HL-60 (cell line): ENCODE measurements at regions not wholly inside any gene's neighbourhood (a gene's known extent, or its start where the extent isn't known, plus 50 kb on each side); places are given as distances from the start of the nearest gene placed in this dataset.

Experiments
- CTCF ChIP-seq: IDR thresholded peaks from one replicate; pipeline ENCODE4 v1.5.1; 2011; ENCODE audit warnings: low read length, control low read depth, inconsistent platforms; ENCODE audit not compliant: insufficient read depth
- POLR2AphosphoS5 ChIP-seq: IDR thresholded peaks from 2 replicates; pipeline ENCODE4 v1.6.1; 2012; ENCODE audit warnings: low read depth
- SPI1 ChIP-seq: IDR thresholded peaks from 2 replicates; pipeline ENCODE4 v1.6.1; 2012; ENCODE audit warnings: low read depth, mild to moderate bottlenecking, borderline replicate concordance

GRCh38 chr10:21069929-21070700, 173.0 kb upstream of the NEBL start:
- TF ChIP-seq CTCF = no peak
- no peak for TF ChIP-seq SPI1
- TF ChIP-seq POLR2AphosphoS5 = no peak
